CD8-positive, alpha-beta memory T cell (primary cell): ENCODE measurements at regions not wholly inside any gene's neighbourhood (a gene's known extent, or its start where the extent isn't known, plus 50 kb on each side); places are given as distances from the start of the nearest gene placed in this dataset.

ENCODE experiments used
- CTCF ChIA-PET: fragments of 350-600 bp; sonication (Branson Sonifier 250); formaldehyde crosslinking; loops from one replicate; lab custom pipeline; 2021; ENCODE audit warnings: antibody characterized with exemption; lab: Charles Lee
- POLR2A ChIA-PET: fragments of 350-600 bp; sonication (Branson Sonifier 250); formaldehyde crosslinking; loops from one replicate; lab custom pipeline; 2021; ENCODE audit warnings: antibody characterized with exemption; lab: Charles Lee
- DNase-seq, 5 donors: peaks; one replicate each; pipeline versions ENCODE4 v3.0.0 to v3.0.0-alpha.2; 2020 to 2022; ENCODE audit warnings: mixed read lengths in 1 of 5
- H3K27ac ChIP-seq: one replicate; pipeline ENCODE4 v1.7.0; 2013; ENCODE audit warnings: low read depth, mild to moderate bottlenecking, low read length, moderate library complexity
- H3K27me3 ChIP-seq: 2 replicates; pipeline ENCODE4 v1.7.0; 2013; ENCODE audit warnings: low read length, mild to moderate bottlenecking; ENCODE audit not compliant: insufficient read depth, poor library complexity, severe bottlenecking
- H3K36me3 ChIP-seq: 2 replicates; pipeline ENCODE4 v1.7.0; 2013; ENCODE audit warnings: mild to moderate bottlenecking, low read length, moderate library complexity; ENCODE audit not compliant: insufficient read depth
- H3K4me1 ChIP-seq: 2 replicates; pipeline ENCODE4 v1.7.0; 2013; ENCODE audit warnings: mild to moderate bottlenecking, low read length, moderate library complexity; ENCODE audit not compliant: insufficient read depth
- H3K4me3 ChIP-seq: 2 replicates; pipeline ENCODE4 v1.7.0; 2013; ENCODE audit warnings: mild to moderate bottlenecking, low read length
- H3K9me3 ChIP-seq: 2 replicates; pipeline ENCODE4 v1.7.0; 2013; ENCODE audit warnings: mild to moderate bottlenecking, low read length
- H3K27ac Mint-ChIP-seq, 8 donors: one replicate each; pipeline ENCODE4 v1.8.0; 2020 to 2021; ENCODE audit warnings: mixed read lengths in 8 of 8, mild to moderate bottlenecking in 6 of 8, inconsistent platforms in 3 of 8, moderate library complexity in 3 of 8
- H3K27me3 Mint-ChIP-seq, 2 donors: one replicate each; pipeline ENCODE4 v1.8.0; 2020 to 2021; ENCODE audit warnings: mixed read lengths in 2 of 2, mild to moderate bottlenecking in 1 of 2, moderate library complexity in 1 of 2
- H3K36me3 Mint-ChIP-seq, 3 donors: one replicate each; pipeline ENCODE4 v1.8.0; 2020 to 2021; ENCODE audit warnings: mixed read lengths in 3 of 3, inconsistent platforms in 1 of 3, mild to moderate bottlenecking in 1 of 3
- H3K4me1 Mint-ChIP-seq, 3 donors: one replicate each; pipeline ENCODE4 v1.8.0; 2020 to 2021; ENCODE audit warnings: mixed read lengths in 3 of 3, inconsistent platforms in 1 of 3, mild to moderate bottlenecking in 1 of 3
- H3K4me3 Mint-ChIP-seq, 7 donors: one replicate each; pipeline ENCODE4 v1.8.0; 2020 to 2021; ENCODE audit warnings: mixed read lengths in 7 of 7, mild to moderate bottlenecking in 6 of 7, moderate library complexity in 4 of 7, inconsistent platforms in 2 of 7
- H3K9me3 Mint-ChIP-seq, 5 donors: one replicate each; pipeline ENCODE4 v1.8.0; 2020 to 2022; ENCODE audit warnings: mixed read lengths in 5 of 5, mild to moderate bottlenecking in 3 of 5, moderate library complexity in 2 of 5, inconsistent platforms in 1 of 5

DNA sequence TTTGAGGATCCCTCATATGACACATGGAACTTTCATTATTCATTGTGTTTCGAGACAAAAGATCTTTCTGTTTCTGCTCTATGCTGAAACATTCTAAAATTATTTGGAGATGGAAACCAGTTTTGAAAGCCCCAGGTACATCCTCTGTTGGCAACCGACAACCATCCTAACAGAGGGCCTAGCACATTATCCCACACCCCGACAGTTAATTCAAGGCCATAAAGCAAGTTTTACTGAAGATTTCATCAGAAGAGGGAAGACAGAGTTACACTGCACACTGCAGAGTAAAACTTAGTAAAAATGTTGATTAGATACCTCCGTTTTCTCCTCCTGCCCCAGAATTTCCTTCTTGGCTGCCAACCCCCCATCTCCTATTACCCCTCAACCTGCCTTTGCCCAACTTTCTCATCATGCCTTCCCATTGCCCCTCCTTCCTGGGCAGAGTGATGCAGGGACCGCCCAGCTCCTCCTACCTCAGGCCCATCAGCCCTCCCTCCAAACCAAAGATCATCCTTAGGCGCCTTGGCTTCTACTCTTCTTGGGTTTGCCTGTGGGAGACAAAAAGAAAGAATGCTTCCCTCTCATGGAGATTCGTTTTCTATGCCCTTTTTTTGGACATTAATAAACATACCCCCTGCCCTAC is 52.9 kb upstream of the CITED4 start:
- H3K4me3 Mint-ChIP-seq: no peak overlapping the region
- Histone ChIP-seq H3K9me3 (no peaks in the 10 kb centered on the region), H3K36me3 (no peaks in the 10 kb centered on the region), H3K27ac (no peak overlapping the region), H3K4me3 (no peak overlapping the region), H3K27me3 (no peaks in the 10 kb centered on the region), H3K4me1 (no peaks in the 10 kb centered on the region)
- peaks cover 0 to 2% (median 0%) of the 10 kb centered on the region in 3 donors for H3K36me3 Mint-ChIP-seq
- H3K27ac Mint-ChIP-seq: peak overlapping the region in 1 of 8 donors; percentile 87
- ChIA-PET POLR2A (no interaction called here), CTCF (no interaction called here)
- DNase-seq: no peak
- no peaks in the 10 kb centered on the region for H3K4me1 Mint-ChIP-seq
- no peaks in the 10 kb centered on the region for H3K9me3 Mint-ChIP-seq
- no peaks in the 10 kb centered on the region for H3K27me3 Mint-ChIP-seq

DNA sequence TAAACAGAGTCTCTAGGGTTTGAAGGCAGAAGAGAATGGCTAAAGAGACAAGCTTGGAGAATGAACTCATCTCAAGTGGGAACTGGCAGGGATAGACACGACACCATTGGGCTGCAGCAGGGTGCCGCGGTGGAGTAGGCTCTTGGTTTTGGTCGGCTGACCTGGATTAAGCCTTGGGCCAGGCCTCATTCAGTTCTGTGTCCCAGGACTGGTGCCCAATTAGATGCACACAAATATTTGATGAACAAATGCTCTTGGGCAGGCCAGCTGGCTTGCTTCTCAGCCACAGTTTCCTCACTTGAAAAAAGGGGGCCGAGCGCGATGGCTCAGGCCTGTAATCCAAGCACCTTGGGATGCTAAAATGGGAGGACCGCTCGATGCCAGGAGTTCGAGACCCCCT is 53.4 kb upstream of the CITED4 start:
- Mint-ChIP-seq H3K4me3 (no peak overlapping the region), H3K9me3 (no peaks in the 10 kb centered on the region), H3K27me3 (peaks cover 0 to 3% of the 10 kb centered on the region in 2 donors), H3K36me3 (peaks cover 0 to 2% (median 0%) of the 10 kb centered on the region in 3 donors), H3K4me1 (no peaks in the 10 kb centered on the region), H3K27ac (no peak overlapping the region)
- ChIA-PET CTCF (no interaction called here), POLR2A (no interaction called here)
- no peaks in the 10 kb centered on the region for H3K36me3 ChIP-seq
- no peak for DNase-seq
- no peaks in the 10 kb centered on the region for H3K4me1 ChIP-seq
- H3K9me3 ChIP-seq: no peaks in the 10 kb centered on the region
- no peaks in the 10 kb centered on the region for H3K27me3 ChIP-seq
- no peak overlapping the region for H3K27ac ChIP-seq
- no peak overlapping the region for H3K4me3 ChIP-seq

DNA sequence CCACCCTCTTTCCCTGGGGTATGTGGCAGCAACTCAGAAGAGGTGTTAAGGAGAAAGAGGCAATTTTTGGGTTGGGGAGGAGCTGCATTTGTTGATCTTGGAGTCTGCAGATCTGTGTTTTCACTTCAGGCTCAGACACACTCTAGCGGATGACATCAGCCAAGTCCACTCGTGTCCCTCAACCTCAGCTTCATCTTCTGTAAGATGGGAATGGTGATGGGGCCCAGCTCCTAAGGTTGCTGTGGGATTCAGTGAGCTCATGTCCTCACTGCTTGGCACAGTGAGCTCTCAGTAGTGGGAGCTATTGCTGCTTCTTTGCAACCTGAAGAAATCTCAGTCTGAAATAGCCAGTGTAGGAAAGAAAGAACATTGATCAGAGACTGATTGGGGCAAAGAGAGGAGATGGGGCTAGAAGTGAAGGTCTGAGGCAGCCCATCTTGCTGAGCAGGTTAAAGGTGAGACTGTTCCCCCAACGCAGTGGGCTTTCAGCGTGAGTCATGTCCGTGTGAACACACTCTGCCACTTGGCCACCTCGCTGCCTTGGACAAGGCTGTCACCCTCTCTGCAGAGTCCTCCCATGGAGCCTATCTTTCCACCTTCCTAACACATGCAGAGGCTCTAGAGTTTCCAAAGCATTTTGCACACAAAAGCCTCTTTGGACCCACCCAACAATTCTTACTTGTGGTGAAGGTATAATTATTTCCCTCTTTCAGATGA is 56.0 kb upstream of the CITED4 start:
- Mint-ChIP-seq H3K9me3 (no peaks in the 10 kb centered on the region), H3K4me3 (no peak overlapping the region), H3K27ac (no peak overlapping the region), H3K27me3 (peaks cover 3 to 4% of the 10 kb centered on the region in 2 donors), H3K36me3 (no peaks in the 10 kb centered on the region), H3K4me1 (no peaks in the 10 kb centered on the region)
- Histone ChIP-seq H3K4me1 (no peaks in the 10 kb centered on the region), H3K36me3 (no peaks in the 10 kb centered on the region), H3K9me3 (no peaks in the 10 kb centered on the region), H3K4me3 (no peak overlapping the region), H3K27ac (no peak overlapping the region), H3K27me3 (no peaks in the 10 kb centered on the region)
- POLR2A ChIA-PET: no interaction called here
- DNase-seq: no peak
- CTCF ChIA-PET: interaction anchor here (1.4 kb wide), 1 partner anchor 30 kb away, joined by 4 read pairs; no protein-coding TSS in a partner anchor

DNA sequence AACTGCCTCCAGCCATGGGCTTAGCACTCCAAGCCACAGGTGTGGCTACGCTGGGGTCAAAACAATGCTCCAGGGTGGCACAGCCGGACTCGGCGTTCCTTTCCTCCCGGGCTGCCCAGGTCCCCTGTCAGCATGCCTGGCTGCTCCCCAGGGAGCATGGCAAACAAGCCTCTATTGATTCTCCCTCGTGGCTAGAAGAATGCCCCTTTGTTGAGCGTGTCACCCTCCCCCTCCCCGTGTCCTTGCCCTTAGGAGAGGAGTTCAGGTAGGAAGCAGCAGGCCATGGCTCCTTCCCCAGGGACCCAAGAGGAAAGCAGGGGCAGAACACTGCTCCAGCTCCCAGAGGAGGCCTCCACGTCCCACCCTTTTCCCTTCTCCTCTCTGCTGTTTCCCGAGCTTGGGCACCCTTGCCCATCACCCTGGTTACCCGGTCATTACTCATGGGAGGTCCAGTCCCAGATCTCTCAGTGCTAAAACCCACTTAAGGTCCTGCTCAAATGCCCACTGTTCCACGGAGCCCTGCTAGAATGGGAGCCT is 57.4 kb upstream of the CITED4 start:
- Mint-ChIP-seq H3K4me1 (no peaks in the 10 kb centered on the region), H3K9me3 (no peaks in the 10 kb centered on the region), H3K27ac (no peak overlapping the region), H3K4me3 (no peak overlapping the region), H3K36me3 (no peaks in the 10 kb centered on the region), H3K27me3 (peaks cover 3 to 9% of the 10 kb centered on the region in 2 donors)
- CTCF ChIA-PET: no interaction called here
- Histone ChIP-seq H3K9me3 (no peaks in the 10 kb centered on the region), H3K4me1 (no peaks in the 10 kb centered on the region), H3K27me3 (no peaks in the 10 kb centered on the region), H3K4me3 (no peak overlapping the region), H3K36me3 (no peaks in the 10 kb centered on the region), H3K27ac (no peak overlapping the region)
- no peak for DNase-seq
- POLR2A ChIA-PET: no interaction called here

DNA sequence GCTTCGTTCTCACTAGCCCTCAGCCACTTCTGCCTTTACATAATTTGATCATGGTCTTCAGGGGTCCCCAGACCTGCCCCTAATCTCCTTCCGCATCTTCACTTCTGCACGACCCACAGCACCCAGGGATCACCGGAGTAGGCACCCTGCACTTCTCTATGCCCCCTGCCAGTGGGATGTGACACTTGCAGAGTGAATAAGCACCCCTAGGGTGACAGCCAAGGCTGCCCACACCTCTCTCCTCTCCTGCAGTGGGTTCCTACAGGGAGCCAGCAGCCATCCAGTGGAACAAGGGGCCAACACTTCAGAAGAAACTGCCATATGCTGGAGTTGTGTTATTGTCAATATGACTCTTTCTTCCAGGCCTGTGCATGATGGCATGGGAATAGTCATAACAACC is 58.0 kb upstream of the CTPS1 start:
- Histone ChIP-seq H3K36me3 (no peaks in the 10 kb centered on the region), H3K4me1 (no peaks in the 10 kb centered on the region), H3K27me3 (no peaks in the 10 kb centered on the region), H3K9me3 (no peaks in the 10 kb centered on the region), H3K4me3 (no peak overlapping the region), H3K27ac (no peak overlapping the region)
- no peak overlapping the region for H3K4me3 Mint-ChIP-seq
- H3K27ac Mint-ChIP-seq: no peak overlapping the region
- DNase-seq: no peak
- no peaks in the 10 kb centered on the region for H3K9me3 Mint-ChIP-seq
- H3K27me3 Mint-ChIP-seq: peaks cover 3 to 9% of the 10 kb centered on the region in 2 donors
- no peaks in the 10 kb centered on the region for H3K4me1 Mint-ChIP-seq
- ChIA-PET POLR2A (no interaction called here), CTCF (no interaction called here)
- H3K36me3 Mint-ChIP-seq: no peaks in the 10 kb centered on the region

DNA sequence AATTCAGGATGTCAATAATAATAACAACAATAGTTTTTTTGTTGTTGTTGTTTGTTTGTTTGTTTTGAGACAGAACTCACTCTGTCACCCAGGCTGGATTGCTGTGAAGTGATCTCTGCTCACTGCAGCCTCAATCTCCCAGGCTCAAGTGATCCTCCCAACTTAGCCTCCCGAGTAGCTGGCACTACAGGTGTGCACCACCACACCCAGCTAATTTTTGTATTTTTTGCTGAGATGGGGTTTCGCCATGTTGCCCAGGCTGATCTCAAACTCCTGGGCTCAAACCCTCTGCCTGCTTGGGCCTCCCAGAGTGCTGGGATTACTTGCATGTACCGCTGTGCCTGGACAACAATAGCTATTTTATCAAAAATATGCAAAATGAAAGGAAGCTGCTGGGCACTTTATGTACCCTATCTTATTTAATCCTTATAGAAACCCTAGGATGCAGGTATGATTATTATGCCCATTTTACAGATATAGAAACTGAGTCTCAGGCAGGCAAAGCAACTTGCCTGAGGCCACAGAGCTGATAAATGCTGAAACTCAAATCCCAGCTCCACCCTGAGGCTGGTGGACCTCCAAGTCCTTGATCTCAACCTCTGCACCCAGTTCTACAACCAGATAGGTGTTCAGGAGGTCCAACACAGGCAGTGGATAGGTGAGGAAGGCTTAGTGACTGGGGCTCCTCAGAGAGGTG is 57.4 kb upstream of the CTPS1 start:
- no peaks in the 10 kb centered on the region for H3K27me3 ChIP-seq
- no peak for DNase-seq
- H3K27ac ChIP-seq: no peak overlapping the region
- Mint-ChIP-seq H3K4me1 (no peaks in the 10 kb centered on the region), H3K9me3 (no peaks in the 10 kb centered on the region), H3K36me3 (no peaks in the 10 kb centered on the region), H3K27ac (no peak overlapping the region), H3K4me3 (no peak overlapping the region), H3K27me3 (peaks cover 3 to 9% of the 10 kb centered on the region in 2 donors)
- H3K36me3 ChIP-seq: no peaks in the 10 kb centered on the region
- CTCF ChIA-PET: no interaction called here
- POLR2A ChIA-PET: no interaction called here
- no peaks in the 10 kb centered on the region for H3K4me1 ChIP-seq
- H3K4me3 ChIP-seq: no peak overlapping the region
- H3K9me3 ChIP-seq: no peaks in the 10 kb centered on the region

DNA sequence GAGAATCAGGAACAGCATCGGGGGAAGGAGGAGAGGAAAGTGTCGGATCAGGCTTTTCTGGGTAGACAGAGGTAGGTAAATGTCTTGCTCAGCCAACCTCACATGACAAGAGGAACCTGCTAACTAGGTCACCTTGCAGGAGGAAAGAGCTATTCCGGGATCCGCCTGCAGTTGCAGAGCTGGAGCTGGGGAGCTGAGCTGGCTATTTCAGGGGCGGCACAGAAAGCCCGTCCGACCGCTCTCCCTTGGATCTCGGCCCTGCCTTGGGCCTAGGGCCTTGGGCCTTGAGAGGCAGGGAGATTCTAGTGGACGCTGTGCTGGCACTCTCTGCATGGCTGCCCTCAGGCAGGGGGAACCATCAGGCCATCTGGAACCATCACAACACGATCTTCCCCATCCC is 56.5 kb upstream of the CTPS1 start:
- Mint-ChIP-seq H3K27ac (no peak overlapping the region), H3K36me3 (no peaks in the 10 kb centered on the region), H3K27me3 (peaks cover 3 to 9% of the 10 kb centered on the region in 2 donors), H3K9me3 (no peaks in the 10 kb centered on the region), H3K4me1 (no peaks in the 10 kb centered on the region), H3K4me3 (no peak overlapping the region)
- Histone ChIP-seq H3K27me3 (no peaks in the 10 kb centered on the region), H3K36me3 (no peaks in the 10 kb centered on the region), H3K27ac (no peak overlapping the region), H3K9me3 (no peaks in the 10 kb centered on the region), H3K4me1 (no peaks in the 10 kb centered on the region), H3K4me3 (no peak overlapping the region)
- POLR2A ChIA-PET: no interaction called here
- no peak for DNase-seq
- CTCF ChIA-PET: no interaction called here

DNA sequence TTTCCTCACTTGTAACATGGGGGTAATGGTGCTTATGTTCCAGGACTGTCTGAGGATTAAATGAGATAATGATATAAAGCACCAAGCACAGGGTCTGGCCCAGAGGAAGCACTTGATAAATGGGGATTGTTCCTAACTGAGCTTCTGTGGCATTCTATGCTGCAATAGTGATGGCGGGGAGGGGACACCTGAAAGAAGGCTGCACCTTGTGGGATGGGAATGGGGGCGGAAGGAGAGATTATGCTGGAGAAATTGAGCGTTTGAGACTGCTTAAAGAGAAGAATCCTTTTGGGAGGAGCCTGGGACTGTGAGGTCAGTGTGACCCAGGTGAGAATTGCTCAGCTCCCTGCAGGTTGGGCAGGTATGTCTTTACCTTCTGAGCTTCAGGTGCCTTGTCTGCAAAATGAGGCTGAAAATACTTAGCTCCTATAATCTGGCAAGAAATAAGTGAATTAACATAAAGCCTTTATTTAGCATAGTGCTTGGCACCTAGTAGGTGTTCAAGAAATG is 55.9 kb upstream of the CTPS1 start:
- H3K27ac ChIP-seq: no peak overlapping the region
- Mint-ChIP-seq H3K4me1 (no peaks in the 10 kb centered on the region), H3K36me3 (no peaks in the 10 kb centered on the region), H3K27me3 (peaks cover 3 to 9% of the 10 kb centered on the region in 2 donors), H3K27ac (no peak overlapping the region), H3K9me3 (no peaks in the 10 kb centered on the region), H3K4me3 (no peak overlapping the region)
- H3K4me1 ChIP-seq: no peaks in the 10 kb centered on the region
- ChIA-PET CTCF (interaction anchor here (1.3 kb wide), 1 partner anchor 30 kb away, joined by 3 read pairs; no protein-coding TSS in a partner anchor), POLR2A (no interaction called here)
- no peaks in the 10 kb centered on the region for H3K27me3 ChIP-seq
- H3K4me3 ChIP-seq: no peak overlapping the region
- no peaks in the 10 kb centered on the region for H3K9me3 ChIP-seq
- no peak for DNase-seq
- no peaks in the 10 kb centered on the region for H3K36me3 ChIP-seq
